GM12878 (cell line): ENCODE measurements at regions not wholly inside any gene's neighbourhood (a gene's known extent, or its start where the extent isn't known, plus 50 kb on each side); places are given as distances from the start of the nearest gene placed in this dataset.

Source experiments
- ATAC-seq: fragments of 200-7000 bp; cut with Tn5 transposase; 3 replicates; pipeline ENCODE4 v1.9.1; 2020; ENCODE audit warnings: mild to moderate bottlenecking, moderate library complexity
- BruUV-seq: library from RNA; stranded (reverse); fragments of 400-500 nt; replicated peaks from 2 replicates; lab custom pipeline; 2021; lab: Mats Ljungman, UMichigan
- CTCF ChIA-PET: fragments of 300-600 bp; sonication (Branson Sonifier 250); formaldehyde crosslinking; extraction: SDS; loops from one replicate; lab custom pipeline; 2021; ENCODE audit warnings: inconsistent platforms; lab: Yijun Ruan, JAX
- POLR2A ChIA-PET: fragments of 350-600 bp; formaldehyde crosslinking; extraction: SDS; loops from one replicate; lab custom pipeline; 2021; ENCODE audit warnings: inconsistent platforms; lab: Charles Lee
- RAD21 ChIA-PET: fragments of 300-600 bp; sonication (Branson Sonifier 250); formaldehyde crosslinking; loops from one replicate; lab custom pipeline; 2023; ENCODE audit warnings: antibody characterized with exemption; ENCODE audit not compliant: unreplicated experiment; lab: Charles Lee
- SMC1A ChIA-PET: fragments of 300-600 bp; sonication (Branson Sonifier 250); formaldehyde crosslinking; loops from one replicate; lab custom pipeline; 2023; ENCODE audit not compliant: unreplicated experiment, uncharacterized antibody; lab: Charles Lee
- DNase-seq: peaks from one replicate; pipeline ENCODE4 v3.0.0-alpha.2; 2011; ENCODE audit warnings: low read depth, low spot score
- FAIRE-seq: peaks from 3 replicates; lab custom pipeline; 2011; peaks lifted over from hg19 to GRCh38; lab: Jason Lieb, UNC
- H2AFZ ChIP-seq: 2 replicates; pipeline ENCODE4 v1.6.0; 2011; ENCODE audit warnings: low read depth, low read length, control low read depth; ENCODE audit not compliant: control insufficient read depth
- H3K27ac ChIP-seq: 2 replicates; pipeline ENCODE4 v1.5.1; 2011; ENCODE audit warnings: control low read depth; ENCODE audit not compliant: control insufficient read depth, insufficient read depth
- H3K27me3 ChIP-seq, 2 experiments: replicated peaks in 1 of 2; 2 replicates each; pipeline versions ENCODE4 v1.6.0 to v1.6.1; 2011; ENCODE audit warnings: low read length in 1 of 2; ENCODE audit not compliant: control insufficient read depth in 2 of 2, insufficient read depth in 2 of 2
- H3K36me3 ChIP-seq, 2 experiments: 2 replicates each; pipeline ENCODE4 v1.5.1; 2011; ENCODE audit warnings: low read length in 1 of 2; ENCODE audit not compliant: control insufficient read depth in 2 of 2, insufficient read depth in 2 of 2
- H3K4me1 ChIP-seq: 2 replicates; pipeline ENCODE4 v1.6.1; 2011; ENCODE audit warnings: mild to moderate bottlenecking, low read length, moderate library complexity, mixed read lengths; ENCODE audit not compliant: control insufficient read depth, insufficient read depth
- H3K4me2 ChIP-seq: 2 replicates; pipeline ENCODE4 v1.6.0; 2011; ENCODE audit warnings: control low read depth; ENCODE audit not compliant: control insufficient read depth, insufficient read depth
- H3K4me3 ChIP-seq: fragments of 200-600 bp; sonication (generic); 2 replicates; pipeline ENCODE4 v1.5.1; 2016
- H3K79me2 ChIP-seq: 2 replicates; pipeline ENCODE4 v1.6.0; 2011; ENCODE audit warnings: low read length; ENCODE audit not compliant: control insufficient read depth, insufficient read depth
- H3K9ac ChIP-seq: 2 replicates; pipeline ENCODE4 v1.8.0; 2011; ENCODE audit warnings: low read length, control low read depth, mixed read lengths; ENCODE audit not compliant: control insufficient read depth, insufficient read depth
- H3K9me3 ChIP-seq: replicated peaks from 3 replicates; pipeline ENCODE4 v1.5.1; 2011; ENCODE audit warnings: mild to moderate bottlenecking, low read length; ENCODE audit not compliant: control insufficient read depth, insufficient read depth
- H4K20me1 ChIP-seq: 2 replicates; pipeline ENCODE4 v1.6.0; 2011; ENCODE audit not compliant: control insufficient read depth, insufficient read depth
- BHLHE40 ChIP-seq, 2 experiments: fragments of 450-650 bp in 1 of 2; IDR thresholded peaks; 2 replicates each; pipeline ENCODE4 v1.6.1; 2011 to 2017; ENCODE audit warnings: low read depth in 2 of 2, borderline replicate concordance in 1 of 2, improper control_type of control experiment in 1 of 2, low read length in 1 of 2, mild to moderate bottlenecking in 1 of 2
- CREM ChIP-seq: IDR thresholded peaks from 2 replicates; pipeline ENCODE4 v1.6.1; 2014; ENCODE audit warnings: antibody characterized with exemption, low read depth
- FOS ChIP-seq: IDR thresholded peaks from 3 replicates; pipeline ENCODE4 v1.6.1; 2011; ENCODE audit warnings: borderline replicate concordance; ENCODE audit not compliant: insufficient read length; ENCODE audit errors: extremely low read depth
- GATAD2B ChIP-seq: fragments of 450-650 bp; conservative IDR thresholded peaks from 2 replicates; pipeline ENCODE4 v1.6.1; 2017; ENCODE audit warnings: low read depth, mild to moderate bottlenecking, moderate library complexity
- NR2C2 ChIP-seq: IDR thresholded peaks from 2 replicates; pipeline ENCODE4 v1.6.1; 2011; ENCODE audit warnings: borderline replicate concordance, low read depth; ENCODE audit not compliant: control insufficient read depth, insufficient read length
- SP1 ChIP-seq: IDR thresholded peaks from one replicate; pipeline ENCODE4 v1.6.1; 2011; ENCODE audit warnings: low read depth, low read length
- TCF12 ChIP-seq: IDR thresholded peaks from 2 replicates; pipeline ENCODE4 v1.6.1; 2011; ENCODE audit warnings: low read depth, mild to moderate bottlenecking, low read length
- YBX1 ChIP-seq: fragments of 450-650 bp; IDR thresholded peaks from 2 replicates; pipeline ENCODE4 v1.6.1; 2016; ENCODE audit warnings: antibody characterized with exemption
- WGBS: methylation state at CpG from one replicate; pipeline ENCODE4 v1.1.6; 2016; ENCODE audit warnings: low lambda C conversion rate; ENCODE audit not compliant: insufficient replicate concordance, insufficient coverage; ENCODE audit errors: missing lambda C conversion rate; 5-methylcytosine and 5-hydroxymethylcytosine counted together
- in situ Hi-C: fragments of 300-500 bp; cut with MboI; formaldehyde crosslinking; loops from 9 replicates; pipeline ENCODE4 v1.14.3; 2018; ENCODE audit warnings: mixed read lengths
- intact Hi-C: fragments of 100-400 bp; cut with micrococcal nuclease; formaldehyde crosslinking; loops from one replicate; pipeline ENCODE4 v1.14.2; 2022; ENCODE audit not compliant: unreplicated experiment
- TF ChIP-seq, protein P1 (sequence below): fragments of 450-650 bp; formaldehyde crosslinking; IDR thresholded peaks from 2 replicates; pipeline ENCODE4 v1.4.0; 2020; ENCODE audit warnings: mild to moderate bottlenecking, moderate library complexity

DNA sequence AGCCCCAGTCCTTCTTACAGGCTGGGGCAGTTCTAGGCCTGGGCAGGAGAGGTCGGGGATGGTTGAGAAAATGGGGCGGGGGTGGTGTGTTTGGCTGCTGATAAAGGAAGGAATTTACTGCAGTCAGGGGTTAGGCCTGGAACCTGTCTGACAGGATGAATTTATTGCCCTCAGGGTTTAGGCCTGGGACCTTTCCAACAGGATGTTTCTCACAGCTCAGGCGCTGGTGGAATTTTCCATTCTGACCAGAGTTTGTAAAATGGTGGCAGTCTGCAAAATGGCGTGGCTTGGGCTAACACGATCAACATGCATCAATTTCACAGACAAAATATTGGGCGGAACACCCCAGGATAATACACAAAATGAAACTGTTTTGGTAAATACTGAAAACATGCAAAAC is 83.5 kb upstream of the SPIN4 start:
- CTCF ChIA-PET = no interaction called here
- Histone ChIP-seq H3K79me2 (no peaks in the 10 kb centered on the region), H3K4me1 (no peaks in the 10 kb centered on the region), H3K36me3 (no peaks in the 10 kb centered on the region), H3K27ac (no peak overlapping the region), H3K4me3 (no peak overlapping the region), H3K4me2 (no peak overlapping the region), H3K9me3 (no peaks in the 10 kb centered on the region), H2AFZ (no peak overlapping the region), H3K27me3 (no peaks in the 10 kb centered on the region), H3K9ac (no peak overlapping the region), H4K20me1 (no peaks in the 10 kb centered on the region)
- ATAC-seq = no peak
- POLR2A ChIA-PET = no interaction called here
- no peak for FAIRE-seq
- no TSS peak for BruUV-seq
- SMC1A ChIA-PET = no interaction called here
- intact Hi-C loops (no loop called here), in situ Hi-C loops (no loop called here)
- 59% methylated on average over 6 of the region's 6 CpGs for WGBS
- no peak for DNase-seq
- no peak for TF ChIP-seq YBX1
- no peak for TF ChIP-seq FOS
- TF ChIP-seq BHLHE40 (IDR thresholded peaks at IDR 0.05; ENCODE audit: borderline replicate concordance in 1 of 2, low read depth in 2 of 2, low read length in 1 of 2) = no peak
- TF ChIP-seq SP1 = no peak
- TF ChIP-seq, protein P1, sequence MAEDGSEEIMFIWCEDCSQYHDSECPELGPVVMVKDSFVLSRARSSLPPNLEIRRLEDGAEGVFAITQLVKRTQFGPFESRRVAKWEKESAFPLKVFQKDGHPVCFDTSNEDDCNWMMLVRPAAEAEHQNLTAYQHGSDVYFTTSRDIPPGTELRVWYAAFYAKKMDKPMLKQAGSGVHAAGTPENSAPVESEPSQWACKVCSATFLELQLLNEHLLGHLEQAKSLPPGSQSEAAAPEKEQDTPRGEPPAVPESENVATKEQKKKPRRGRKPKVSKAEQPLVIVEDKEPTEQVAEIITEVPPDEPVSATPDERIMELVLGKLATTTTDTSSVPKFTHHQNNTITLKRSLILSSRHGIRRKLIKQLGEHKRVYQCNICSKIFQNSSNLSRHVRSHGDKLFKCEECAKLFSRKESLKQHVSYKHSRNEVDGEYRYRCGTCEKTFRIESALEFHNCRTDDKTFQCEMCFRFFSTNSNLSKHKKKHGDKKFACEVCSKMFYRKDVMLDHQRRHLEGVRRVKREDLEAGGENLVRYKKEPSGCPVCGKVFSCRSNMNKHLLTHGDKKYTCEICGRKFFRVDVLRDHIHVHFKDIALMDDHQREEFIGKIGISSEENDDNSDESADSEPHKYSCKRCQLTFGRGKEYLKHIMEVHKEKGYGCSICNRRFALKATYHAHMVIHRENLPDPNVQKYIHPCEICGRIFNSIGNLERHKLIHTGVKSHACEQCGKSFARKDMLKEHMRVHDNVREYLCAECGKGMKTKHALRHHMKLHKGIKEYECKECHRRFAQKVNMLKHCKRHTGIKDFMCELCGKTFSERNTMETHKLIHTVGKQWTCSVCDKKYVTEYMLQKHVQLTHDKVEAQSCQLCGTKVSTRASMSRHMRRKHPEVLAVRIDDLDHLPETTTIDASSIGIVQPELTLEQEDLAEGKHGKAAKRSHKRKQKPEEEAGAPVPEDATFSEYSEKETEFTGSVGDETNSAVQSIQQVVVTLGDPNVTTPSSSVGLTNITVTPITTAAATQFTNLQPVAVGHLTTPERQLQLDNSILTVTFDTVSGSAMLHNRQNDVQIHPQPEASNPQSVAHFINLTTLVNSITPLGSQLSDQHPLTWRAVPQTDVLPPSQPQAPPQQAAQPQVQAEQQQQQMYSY (CRISPR knock-in tag) = no peak
- no peak for TF ChIP-seq GATAD2B
- TF ChIP-seq TCF12 = no peak
- no peak for TF ChIP-seq NR2C2
- TF ChIP-seq CREM = no peak
- RAD21 ChIA-PET = no interaction called here
